Keratinocyte (primary cell): ENCODE measurements at regions not wholly inside any gene's neighbourhood (a gene's known extent, or its start where the extent isn't known, plus 50 kb on each side); places are given as distances from the start of the nearest gene placed in this dataset.

Source experiments
- EZH2 ChIP-seq: IDR thresholded peaks from one replicate; pipeline ENCODE4 v1.6.1; 2012; ENCODE audit warnings: inconsistent platforms, mild to moderate bottlenecking, low read length, moderate library complexity
- TF ChIP-seq, protein P1 (sequence below), 3 experiments: IDR thresholded peaks in 1 of 3; conservative IDR thresholded peaks in 1 of 3; optimal IDR thresholded peaks in 1 of 3; 2 replicates in 2 of 3; 3 replicates in 1 of 3; pipeline versions ENCODE3 to v1.5.1; 2011; ENCODE audit warnings: low read length in 3 of 3, mild to moderate bottlenecking in 3 of 3, moderate library complexity in 2 of 3, control low read depth in 1 of 3, inconsistent platforms in 1 of 3; ENCODE audit not compliant: insufficient read depth in 2 of 3; ENCODE audit errors: extremely low read depth in 1 of 3

DNA sequence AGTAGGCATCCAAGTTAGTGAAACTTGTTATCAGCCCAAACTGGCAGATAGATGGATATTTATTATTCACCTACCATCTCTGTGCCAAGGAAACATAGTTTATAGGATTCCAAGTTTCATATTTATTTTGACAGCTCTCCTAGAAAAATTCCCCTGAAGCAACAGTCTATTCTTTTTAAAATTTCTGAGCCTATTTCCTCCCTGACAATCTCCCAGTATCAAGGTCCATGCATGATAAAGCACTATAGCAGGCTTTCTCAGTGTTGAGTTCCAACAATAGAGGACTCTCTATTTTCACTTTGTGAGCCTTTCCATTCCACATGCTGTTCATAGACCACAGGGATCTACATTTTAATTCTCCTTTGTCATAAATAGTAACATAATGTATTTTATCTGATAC is 312.6 kb downstream of the SLITRK6 start:
- TF ChIP-seq, protein P1, sequence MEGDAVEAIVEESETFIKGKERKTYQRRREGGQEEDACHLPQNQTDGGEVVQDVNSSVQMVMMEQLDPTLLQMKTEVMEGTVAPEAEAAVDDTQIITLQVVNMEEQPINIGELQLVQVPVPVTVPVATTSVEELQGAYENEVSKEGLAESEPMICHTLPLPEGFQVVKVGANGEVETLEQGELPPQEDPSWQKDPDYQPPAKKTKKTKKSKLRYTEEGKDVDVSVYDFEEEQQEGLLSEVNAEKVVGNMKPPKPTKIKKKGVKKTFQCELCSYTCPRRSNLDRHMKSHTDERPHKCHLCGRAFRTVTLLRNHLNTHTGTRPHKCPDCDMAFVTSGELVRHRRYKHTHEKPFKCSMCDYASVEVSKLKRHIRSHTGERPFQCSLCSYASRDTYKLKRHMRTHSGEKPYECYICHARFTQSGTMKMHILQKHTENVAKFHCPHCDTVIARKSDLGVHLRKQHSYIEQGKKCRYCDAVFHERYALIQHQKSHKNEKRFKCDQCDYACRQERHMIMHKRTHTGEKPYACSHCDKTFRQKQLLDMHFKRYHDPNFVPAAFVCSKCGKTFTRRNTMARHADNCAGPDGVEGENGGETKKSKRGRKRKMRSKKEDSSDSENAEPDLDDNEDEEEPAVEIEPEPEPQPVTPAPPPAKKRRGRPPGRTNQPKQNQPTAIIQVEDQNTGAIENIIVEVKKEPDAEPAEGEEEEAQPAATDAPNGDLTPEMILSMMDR (optimal IDR thresholded peaks at IDR 0.05 in 1 of 3, IDR thresholded peaks at IDR 0.05 in 1 of 3, conservative IDR thresholded peaks at IDR 0.05 in 1 of 3; ENCODE audit: extremely low read depth in 1 of 3, insufficient read depth in 2 of 3, low read length in 3 of 3), result no peak
- no peak for TF ChIP-seq EZH2
